HG02938 (cell line): ENCODE measurements at regions not wholly inside any gene's neighbourhood (a gene's known extent, or its start where the extent isn't known, plus 50 kb on each side); places are given as distances from the start of the nearest gene placed in this dataset.

ENCODE experiments used
- ATAC-seq: cut with Tn5 transposase; IDR thresholded peaks from one replicate; pipeline ENCODE4 v1.9.1; 2021; ENCODE audit warnings: mild to moderate bottlenecking, moderate library complexity; ENCODE audit not compliant: unreplicated experiment

- ATAC-seq = no peak
Observed at GRCh38 chr18:46343931-46344372, 239.8 kb downstream of the HAUS1 start.

GRCh38 chr18:46344416-46345180 lies 240.4 kb downstream of the HAUS1 start:
- no peak for ATAC-seq

GRCh38 chr18:46345181-46345465 lies 240.9 kb downstream of the HAUS1 start:
- no peak for ATAC-seq

- no peak for ATAC-seq
Observed at GRCh38 chr18:46346213-46346612, 242.0 kb downstream of the HAUS1 start.

GRCh38 chr18:46346896-46347630 lies 242.9 kb downstream of the HAUS1 start:
- ATAC-seq = no peak

GRCh38 chr18:46350598-46351159 lies 246.5 kb downstream of the HAUS1 start:
- ATAC-seq = no peak

GRCh38 chr18:46352520-46353250 lies 248.5 kb downstream of the HAUS1 start:
- no peak for ATAC-seq

DNA sequence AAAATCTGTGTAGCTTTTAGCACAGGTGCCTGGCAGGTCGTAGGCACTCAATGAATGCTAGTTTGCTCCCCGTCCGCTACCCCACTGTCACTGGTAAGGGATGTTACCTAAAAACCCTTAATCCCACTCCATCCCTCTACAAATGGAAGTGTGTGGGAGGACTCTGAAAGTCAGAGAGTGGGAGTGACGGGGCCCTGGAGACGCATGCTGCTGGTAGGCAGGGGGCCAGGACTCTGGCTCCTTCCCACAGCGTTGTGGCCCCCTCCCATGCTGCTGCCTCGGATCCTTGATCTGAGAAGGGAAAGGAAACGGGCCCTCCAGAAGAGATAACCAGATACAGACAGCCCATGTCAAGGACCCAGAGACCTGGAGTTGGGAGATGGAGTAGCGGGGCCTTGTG lies 249.3 kb downstream of the HAUS1 start:
- ATAC-seq = no peak

GRCh38 chr18:46356278-46357033 lies 252.3 kb downstream of the HAUS1 start:
- no peak for ATAC-seq

DNA sequence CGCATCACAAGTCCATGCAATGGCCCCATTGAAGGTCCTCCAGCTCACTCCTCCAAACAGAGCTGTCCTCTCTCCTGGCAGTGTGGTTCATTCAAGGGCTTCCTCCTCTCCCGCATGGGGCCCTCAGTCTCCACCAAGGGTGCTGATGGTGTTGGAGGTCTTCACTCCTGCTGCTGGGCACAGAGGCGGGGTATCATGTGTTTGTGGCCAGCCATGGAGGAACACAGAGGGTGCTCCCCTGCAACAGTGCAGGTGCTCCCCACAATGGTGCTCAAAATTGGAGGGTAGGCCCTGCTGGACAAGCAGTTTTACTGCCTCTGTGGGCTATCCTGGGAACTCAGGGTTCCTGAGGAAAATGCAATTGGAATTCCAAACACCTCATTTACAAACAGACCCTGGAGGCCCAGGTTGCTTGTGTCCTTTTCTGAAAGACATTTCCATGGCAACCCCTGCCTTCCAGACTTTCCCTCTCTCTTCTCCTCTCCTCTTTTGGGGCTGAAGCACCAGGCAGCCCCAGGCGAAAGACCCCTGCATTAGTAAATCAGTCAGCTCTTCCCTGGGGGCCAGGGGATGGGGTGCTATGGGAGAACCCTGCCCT lies 256.0 kb downstream of the HAUS1 start:
- no peak for ATAC-seq

GRCh38 chr18:46360866-46361265 lies 256.7 kb downstream of the HAUS1 start:
- no peak for ATAC-seq

GRCh38 chr18:46362533-46362932 lies 258.3 kb downstream of the HAUS1 start:
- ATAC-seq = no peak

DNA sequence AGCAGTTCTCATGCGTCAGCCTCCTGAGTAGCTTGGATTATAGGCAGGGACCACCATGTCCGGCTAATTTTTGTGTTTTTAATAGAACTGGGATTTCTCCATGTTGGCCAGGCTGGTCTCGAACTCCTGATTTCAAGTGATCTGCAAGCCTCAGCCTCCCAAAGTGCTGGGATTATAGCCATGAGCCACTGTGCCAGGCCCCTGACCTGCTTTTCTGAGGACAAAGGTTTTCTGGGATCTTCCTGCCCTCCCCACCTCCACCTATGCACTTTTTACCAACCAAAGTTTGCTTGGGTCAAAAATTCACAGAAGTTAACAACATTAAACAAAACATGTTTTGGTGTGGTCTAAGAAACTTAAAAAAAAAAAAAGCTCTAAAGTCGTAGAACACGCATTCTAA lies 259.9 kb downstream of the HAUS1 start:
- ATAC-seq = no peak

DNA sequence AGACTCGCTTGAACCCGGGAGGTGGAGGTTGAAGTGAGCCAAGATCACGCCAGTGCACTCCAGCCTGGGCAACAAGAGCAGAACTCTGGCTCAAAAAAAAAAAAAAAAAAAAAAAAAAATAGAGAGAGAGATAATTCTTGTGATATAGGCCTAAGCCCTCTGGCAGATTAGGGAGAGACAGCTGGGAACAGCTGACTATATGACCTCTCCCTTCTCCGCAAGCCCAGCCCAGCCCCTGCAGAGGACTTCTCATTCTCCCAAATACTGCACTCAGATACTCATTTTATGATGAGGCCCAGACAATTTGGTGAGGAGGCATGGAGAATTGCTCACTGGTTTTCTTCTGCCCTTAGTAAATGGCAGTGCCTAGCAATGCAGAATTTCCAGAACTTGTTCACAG lies 262.0 kb downstream of the HAUS1 start:
- ATAC-seq = no peak

DNA sequence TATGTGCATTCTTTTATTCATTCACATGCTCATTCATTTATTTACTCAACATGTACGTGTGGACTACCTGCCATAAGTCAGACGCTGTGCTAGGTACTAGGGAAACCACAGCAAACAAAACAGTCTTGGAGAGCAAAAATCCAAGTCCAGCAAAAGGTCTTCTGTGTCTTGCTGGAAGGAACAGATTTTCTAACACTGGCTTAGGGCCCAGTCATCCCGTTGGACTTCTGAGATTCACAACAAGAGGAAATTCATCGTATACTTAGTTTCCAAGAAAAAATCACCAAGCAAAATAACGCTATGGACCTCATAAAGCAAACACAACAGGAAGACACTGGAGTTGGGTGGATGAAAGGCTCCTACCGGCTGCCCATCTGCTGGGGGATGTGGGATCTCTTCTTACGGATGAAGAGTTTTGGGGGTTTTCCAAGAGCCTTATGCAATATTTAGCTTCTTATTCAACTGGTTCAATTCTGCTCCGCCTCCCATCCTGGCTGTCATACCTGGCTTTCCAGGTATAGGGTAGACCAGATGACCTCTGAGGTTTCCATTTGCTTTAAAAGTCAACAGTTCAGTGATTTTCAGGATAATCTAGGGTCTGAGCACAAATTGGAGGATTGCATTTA lies 262.7 kb downstream of the HAUS1 start:
- ATAC-seq = no peak

DNA sequence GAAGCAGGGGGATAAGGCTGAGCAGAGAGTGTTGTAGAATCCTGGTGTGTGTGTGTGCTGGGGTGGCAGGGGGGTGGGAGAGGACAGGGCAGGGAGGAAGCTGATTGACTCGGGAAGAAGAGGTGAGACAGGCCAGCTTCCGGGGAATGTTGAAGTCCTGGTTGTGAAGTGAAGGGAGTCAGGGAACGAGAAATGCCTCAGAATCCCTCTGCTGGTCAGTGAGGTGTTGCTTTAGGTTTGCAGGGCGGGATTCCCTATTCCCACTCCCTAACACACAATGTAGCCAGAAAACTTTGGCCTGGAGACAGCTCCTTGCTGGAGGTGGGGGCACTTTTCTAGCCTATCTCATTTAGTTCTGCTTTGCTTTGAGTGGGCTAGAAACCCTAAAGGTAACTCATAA lies 265.1 kb downstream of the HAUS1 start:
- no peak for ATAC-seq

DNA sequence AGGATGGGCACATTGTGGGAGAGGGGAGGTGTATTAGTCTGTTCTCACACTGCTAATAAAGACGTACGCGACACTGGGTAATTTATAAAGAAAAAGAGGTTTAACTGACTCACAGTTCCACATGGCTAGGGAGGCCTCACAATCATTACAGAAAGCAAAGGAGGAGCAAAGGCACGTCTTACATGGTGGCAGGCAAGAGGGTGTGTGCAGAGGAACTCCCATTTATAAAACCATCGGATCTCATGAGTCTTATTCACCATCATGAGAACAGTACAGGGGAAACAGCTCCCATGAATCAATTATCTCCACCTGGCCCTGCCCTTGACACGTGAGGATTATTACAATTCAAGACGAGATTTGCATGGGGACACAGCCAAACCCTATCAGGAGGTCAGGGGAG lies 266.7 kb downstream of the HAUS1 start:
- no peak for ATAC-seq

DNA sequence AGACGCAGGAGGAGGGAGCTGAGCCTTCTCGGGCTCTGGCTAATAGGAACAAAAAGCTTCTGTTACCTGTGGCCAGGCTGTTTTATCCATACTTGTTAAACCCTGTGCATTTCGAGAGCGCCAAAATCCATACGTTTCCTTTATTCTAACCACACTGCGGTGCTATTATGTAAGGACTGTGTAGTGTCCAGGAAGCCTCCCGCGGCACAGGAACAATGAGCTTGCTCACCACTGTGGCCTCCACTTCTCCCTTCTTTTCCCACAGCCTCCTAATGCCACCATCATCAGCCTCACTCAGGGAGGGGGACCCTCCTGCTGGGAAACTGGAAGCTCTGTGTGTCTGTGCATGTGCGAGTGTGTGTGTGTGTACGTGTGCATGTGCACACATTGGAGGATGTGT lies 268.5 kb downstream of the HAUS1 start:
- ATAC-seq = no peak

GRCh38 chr18:46373131-46373530 lies 268.9 kb downstream of the HAUS1 start:
- ATAC-seq = no peak

GRCh38 chr18:46373791-46374190 lies 269.6 kb downstream of the HAUS1 start:
- ATAC-seq = no peak
